GM18511 (cell line): ENCODE measurements at regions not wholly inside any gene's neighbourhood (a gene's known extent, or its start where the extent isn't known, plus 50 kb on each side); places are given as distances from the start of the nearest gene placed in this dataset.
"Not testable (repeated sequence)": the region's sequence is repeated elsewhere in the genome, so short reads cannot be mapped to it uniquely, and the experiment has no call there.

Source experiments
- ATAC-seq: cut with Tn5 transposase; IDR thresholded peaks from one replicate; pipeline ENCODE4 v1.9.1; 2021; ENCODE audit warnings: mild to moderate bottlenecking, moderate library complexity; ENCODE audit not compliant: unreplicated experiment

GRCh38 chr5:87183896-87184295 is 83.8 kb upstream of the RASA1 start:
- no peak for ATAC-seq

- no peak for ATAC-seq
Measured at GRCh38 chr5:87184605-87185004, 83.1 kb upstream of the RASA1 start.

GRCh38 chr5:87185838-87186237 is 81.8 kb upstream of the RASA1 start:
- ATAC-seq, result no peak

- no peak for ATAC-seq
Measured at GRCh38 chr5:87188391-87188790, 79.3 kb upstream of the RASA1 start.

- no peak for ATAC-seq
Measured at GRCh38 chr5:87190041-87190440, 77.6 kb upstream of the RASA1 start.

GRCh38 chr5:87190687-87191086 is 77.0 kb upstream of the RASA1 start:
- ATAC-seq, result peak; percentile 63

GRCh38 chr5:87191645-87192044 is 76.0 kb upstream of the RASA1 start:
- ATAC-seq, result no peak

- ATAC-seq, result peak; percentile 74
Measured at GRCh38 chr5:87195104-87195591, 72.5 kb upstream of the RASA1 start.

- ATAC-seq, result no peak
Measured at GRCh38 chr5:87195616-87196015, 72.1 kb upstream of the RASA1 start.

- ATAC-seq, result no peak
Measured at GRCh38 chr5:87198010-87198409, 69.7 kb upstream of the RASA1 start.

GRCh38 chr5:87199246-87199645 is 68.4 kb upstream of the RASA1 start:
- not testable (repeated sequence) for ATAC-seq

- ATAC-seq, result not testable (repeated sequence)
Measured at GRCh38 chr5:87199704-87200103, 68.0 kb upstream of the RASA1 start.

GRCh38 chr5:87210076-87210475 is 57.6 kb upstream of the RASA1 start:
- no peak for ATAC-seq

GRCh38 chr5:87210743-87211142 is 56.9 kb upstream of the RASA1 start:
- ATAC-seq, result no peak

- ATAC-seq, result no peak
Measured at GRCh38 chr5:87211676-87212075, 56.0 kb upstream of the RASA1 start.

- not testable (repeated sequence) for ATAC-seq
Measured at GRCh38 chr5:87212183-87212582, 55.5 kb upstream of the RASA1 start.

- ATAC-seq, result not testable (repeated sequence)
Measured at GRCh38 chr5:87217480-87217879, 50.2 kb upstream of the RASA1 start.
